HG03575 (cell line): ENCODE measurements at regions not wholly inside any gene's neighbourhood (a gene's known extent, or its start where the extent isn't known, plus 50 kb on each side); places are given as distances from the start of the nearest gene placed in this dataset.
"Not testable (repeated sequence)": the region's sequence is repeated elsewhere in the genome, so short reads cannot be mapped to it uniquely, and the experiment has no call there.

Experiments used
- ATAC-seq: cut with Tn5 transposase; IDR thresholded peaks from one replicate; pipeline ENCODE4 v1.9.1; 2021; ENCODE audit not compliant: unreplicated experiment, insufficient number of reproducible peaks, low FRiP score; ENCODE audit errors: extremely low read depth

GRCh38 chr1:101505240-101505639, 268.4 kb downstream of the S1PR1 start:
- ATAC-seq, result not testable (repeated sequence)

- ATAC-seq, result no peak
These were observed 269.8 kb downstream of the S1PR1 start for GRCh38 chr1:101506541-101507164.

- no peak for ATAC-seq
These were observed 270.7 kb downstream of the S1PR1 start for GRCh38 chr1:101507547-101507971.

- no peak for ATAC-seq
These were observed 272.1 kb downstream of the S1PR1 start for GRCh38 chr1:101508913-101509312.

GRCh38 chr1:101509370-101509769, 272.6 kb downstream of the S1PR1 start:
- no peak for ATAC-seq

- ATAC-seq, result no peak
These were observed 274.5 kb downstream of the S1PR1 start for GRCh38 chr1:101511202-101511891.

- peak; percentile 61 for ATAC-seq
These were observed 283.5 kb downstream of the S1PR1 start for GRCh38 chr1:101520302-101520701.

- ATAC-seq, result no peak
These were observed 285.7 kb downstream of the S1PR1 start for GRCh38 chr1:101522486-101522885.

- ATAC-seq, result no peak
These were observed 290.0 kb downstream of the S1PR1 start for GRCh38 chr1:101526813-101527212.

- ATAC-seq, result no peak
These were observed 295.6 kb downstream of the S1PR1 start for GRCh38 chr1:101532377-101532776.

- no peak for ATAC-seq
These were observed 303.3 kb downstream of the S1PR1 start for GRCh38 chr1:101540161-101540560.

GRCh38 chr1:101546885-101547284, 310.1 kb downstream of the S1PR1 start:
- ATAC-seq, result no peak

- ATAC-seq, result no peak
These were observed 310.5 kb downstream of the S1PR1 start for GRCh38 chr1:101547357-101547756.

GRCh38 chr1:101548376-101548775, 311.6 kb downstream of the S1PR1 start:
- no peak for ATAC-seq

GRCh38 chr1:101550581-101550980, 313.8 kb downstream of the S1PR1 start:
- no peak for ATAC-seq

- ATAC-seq, result no peak
These were observed 330.2 kb downstream of the S1PR1 start for GRCh38 chr1:101566883-101567538.

- ATAC-seq, result peak; percentile 89
These were observed 330.9 kb downstream of the S1PR1 start for GRCh38 chr1:101567582-101568189.

GRCh38 chr1:101587741-101588140, 350.9 kb downstream of the S1PR1 start:
- no peak for ATAC-seq

- ATAC-seq, result no peak
These were observed 351.9 kb downstream of the S1PR1 start for GRCh38 chr1:101588677-101589076.

- no peak for ATAC-seq
These were observed 356.0 kb downstream of the S1PR1 start for GRCh38 chr1:101592845-101593244.
